Activated T-cell treated with anti-CD3 and anti-CD28 coated beads, Interleukin-2, amount 50 U/mL, for 1 hour (primary cell): ENCODE measurements at regions not wholly inside any gene's neighbourhood (a gene's known extent, or its start where the extent isn't known, plus 50 kb on each side); places are given as distances from the start of the nearest gene placed in this dataset.

Source experiments
- DNase-seq: peaks from one replicate; pipeline ENCODE4 v3.0.0-alpha.2; 2020

DNA sequence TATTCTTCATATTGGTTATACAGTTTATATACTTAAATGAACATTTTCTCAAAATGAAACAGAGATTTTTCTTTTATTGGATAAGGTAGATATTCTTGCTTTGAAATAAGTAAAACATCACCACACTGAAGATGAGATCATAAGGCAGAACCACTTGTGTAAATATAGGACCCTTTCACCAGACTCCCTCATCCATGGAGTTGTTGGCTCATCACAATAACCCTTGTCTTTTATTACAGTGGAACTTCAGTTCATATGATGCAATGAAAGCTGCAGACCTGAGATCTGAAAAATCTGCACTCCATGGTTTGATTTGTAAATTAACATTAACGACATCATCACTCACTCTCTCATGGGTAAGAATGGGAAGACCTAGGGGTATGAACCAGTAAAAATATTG, 51.9 kb upstream of the DBX2 start:
- no peak for DNase-seq

DNA sequence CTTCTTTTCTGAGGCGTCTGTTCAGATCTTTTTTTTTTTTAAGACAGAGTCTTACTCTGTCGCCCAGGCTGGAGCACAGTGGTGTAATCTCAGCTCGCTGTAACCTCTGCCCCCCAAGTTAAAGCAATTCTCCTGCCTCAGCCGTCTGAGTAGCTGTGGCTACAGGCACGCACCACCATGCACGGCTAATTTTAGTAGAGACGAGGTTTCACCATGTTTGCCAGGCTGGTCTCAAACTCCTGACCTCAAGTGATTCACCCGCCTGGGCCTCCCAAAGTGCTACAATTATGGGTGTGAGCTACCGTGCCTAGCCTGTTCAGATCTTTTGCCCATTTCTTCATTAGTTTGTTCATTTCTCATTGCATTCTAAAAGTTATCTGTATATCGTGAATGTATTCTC, 55.1 kb upstream of the DBX2 start:
- no peak for DNase-seq

DNA sequence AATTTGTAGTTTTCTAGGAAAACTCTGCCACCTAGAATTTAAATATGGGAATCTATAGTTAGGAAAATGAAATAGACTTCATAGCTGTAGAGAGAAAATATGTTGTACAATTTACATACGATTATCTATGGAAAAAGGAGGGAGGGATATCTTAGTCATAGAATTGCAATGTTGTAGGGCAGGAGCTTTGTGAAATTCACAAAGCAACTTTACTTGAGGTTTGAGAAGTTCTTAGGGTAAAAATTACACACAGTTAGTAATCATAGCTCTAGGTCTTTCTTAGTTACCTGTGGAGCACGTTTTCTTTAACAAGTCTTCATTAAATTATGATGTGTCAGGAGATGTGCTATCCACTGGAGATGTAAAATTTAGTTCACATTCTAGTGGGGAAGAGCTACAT, 61.4 kb upstream of the DBX2 start:
- DNase-seq, result no peak

DNA sequence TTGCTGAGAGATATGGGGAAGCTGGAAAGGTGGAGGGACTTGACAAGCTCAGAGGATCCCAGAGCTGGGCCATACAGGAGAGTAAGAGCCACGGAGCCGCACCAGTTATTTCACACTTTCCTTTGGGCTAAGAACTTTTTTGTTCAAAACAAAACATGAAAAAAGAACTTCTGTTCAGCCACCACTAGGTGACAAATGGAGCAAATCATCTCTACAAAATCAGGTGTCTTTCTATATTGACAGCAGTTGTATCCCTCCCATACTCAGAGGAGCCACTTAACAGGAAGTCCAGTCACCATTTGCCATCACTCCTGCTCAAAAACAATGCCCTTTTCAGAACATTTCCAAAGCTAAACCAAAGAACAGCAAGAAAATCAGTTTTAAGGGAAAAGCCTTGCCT, 70.3 kb upstream of the DBX2 start:
- no peak for DNase-seq

DNA sequence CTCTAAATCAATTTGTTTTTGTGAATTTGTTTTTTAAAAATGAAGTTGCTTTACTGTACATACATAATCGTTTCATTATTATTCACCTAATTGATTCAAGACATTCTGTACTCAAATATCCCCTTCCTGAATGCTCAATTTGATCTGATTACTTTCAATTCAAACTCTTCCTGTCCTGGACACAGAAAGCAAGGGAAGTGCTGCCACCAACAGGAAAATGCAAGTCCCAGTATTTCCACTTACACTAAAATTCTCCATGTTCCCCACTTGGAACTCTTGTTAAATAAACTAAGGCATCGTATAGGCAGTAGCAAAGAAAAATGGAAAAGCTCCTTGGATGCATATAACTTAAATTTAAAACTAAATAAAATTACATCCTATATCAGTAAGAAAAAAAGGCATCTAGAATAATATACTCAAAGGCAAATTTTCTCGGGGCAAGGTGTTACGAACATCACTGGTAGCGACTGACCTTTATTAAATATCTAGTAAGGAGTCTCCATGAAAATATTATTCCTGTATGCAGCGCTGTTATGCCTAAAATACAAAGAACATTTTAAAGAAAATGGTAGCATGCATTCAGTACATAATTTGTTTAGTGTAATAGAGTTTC, 72.0 kb upstream of the DBX2 start:
- no peak for DNase-seq

DNA sequence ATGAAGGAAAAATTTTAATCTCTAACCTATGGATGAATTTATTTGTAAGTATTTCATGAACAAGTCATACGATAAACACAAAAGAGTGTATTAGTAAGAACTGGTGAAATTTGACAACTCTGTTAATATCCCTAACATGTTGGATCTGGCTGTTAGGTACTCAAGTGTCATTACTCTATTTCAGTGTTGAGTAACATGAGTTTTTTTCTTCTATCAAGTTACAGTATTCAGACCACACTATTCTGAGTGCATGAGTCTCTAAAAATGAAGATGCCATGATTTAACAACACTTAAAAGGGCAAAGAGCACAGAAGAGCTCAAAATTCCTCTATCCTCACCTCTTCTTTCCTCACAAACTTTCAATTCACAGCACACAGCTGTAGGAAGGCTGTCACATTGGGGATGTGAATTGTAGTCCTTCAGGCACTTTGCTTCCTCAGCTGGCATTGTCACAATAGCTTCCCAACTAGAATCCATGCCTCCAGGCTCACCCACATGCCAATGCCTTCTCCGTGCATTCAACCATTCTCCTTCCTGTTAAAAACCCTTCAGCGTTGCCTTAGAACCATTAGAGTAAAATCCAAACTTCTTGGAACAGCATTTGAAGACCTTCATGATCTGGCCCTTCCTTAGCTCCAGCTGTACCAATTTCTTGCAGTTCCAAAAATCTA, 73.7 kb upstream of the DBX2 start:
- no peak for DNase-seq

DNA sequence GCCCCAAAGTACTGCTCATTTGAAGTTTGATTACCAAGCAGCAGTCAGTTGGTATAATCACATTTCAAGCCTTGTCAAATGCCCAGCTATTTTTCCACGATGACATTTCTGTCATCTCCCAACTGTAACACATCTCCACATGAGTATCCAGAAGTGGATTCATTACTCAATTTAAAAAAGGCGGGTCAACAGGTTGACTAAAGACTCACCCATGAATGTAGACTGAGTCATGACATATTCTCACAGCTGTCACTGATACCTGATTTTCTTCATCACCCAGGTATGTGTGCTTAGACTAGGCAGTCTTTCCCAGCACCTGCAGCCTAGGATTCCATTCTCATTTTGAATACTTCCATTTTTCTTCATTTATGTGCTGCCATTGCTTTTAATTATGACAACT, 75.1 kb upstream of the DBX2 start:
- no peak for DNase-seq

DNA sequence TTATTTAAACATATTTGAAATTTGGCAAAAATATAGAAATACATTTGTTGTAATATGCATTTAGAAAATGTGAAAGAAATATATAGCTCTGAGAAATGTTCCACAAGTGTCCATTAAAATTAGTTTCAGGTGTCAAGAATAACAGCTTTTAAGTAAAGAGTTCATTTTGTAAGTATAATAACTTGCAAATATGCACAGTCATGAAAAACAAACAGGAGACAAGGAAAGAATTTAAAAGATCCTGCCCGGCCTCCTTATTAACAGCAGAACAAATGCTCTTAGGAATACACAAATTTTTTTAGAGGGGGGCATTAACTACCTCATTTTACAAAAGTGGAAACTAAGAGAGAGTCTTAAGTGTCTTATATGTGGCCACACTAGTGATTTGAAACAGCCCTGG, 77.7 kb upstream of the DBX2 start:
- DNase-seq, result no peak

DNA sequence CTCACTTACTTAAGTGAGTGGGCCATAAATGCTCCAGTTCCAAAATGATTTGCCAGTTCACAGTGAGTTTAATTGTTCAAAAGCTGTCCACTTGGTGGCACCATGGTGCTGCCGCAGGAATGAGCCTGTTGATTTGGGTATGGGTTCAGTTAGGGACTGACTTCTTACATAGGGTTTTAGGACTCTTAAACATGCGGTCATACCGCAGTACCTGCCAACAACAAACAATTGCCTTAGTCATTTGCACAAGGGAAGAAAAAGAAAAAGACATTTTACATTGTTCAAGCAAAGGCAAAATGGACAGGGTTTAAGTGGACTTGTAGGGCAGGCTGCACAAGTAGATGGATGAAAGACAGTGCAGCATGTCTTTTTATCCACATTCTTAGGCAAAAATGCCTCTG, 80.0 kb upstream of the DBX2 start:
- DNase-seq, result peak; percentile 20

DNA sequence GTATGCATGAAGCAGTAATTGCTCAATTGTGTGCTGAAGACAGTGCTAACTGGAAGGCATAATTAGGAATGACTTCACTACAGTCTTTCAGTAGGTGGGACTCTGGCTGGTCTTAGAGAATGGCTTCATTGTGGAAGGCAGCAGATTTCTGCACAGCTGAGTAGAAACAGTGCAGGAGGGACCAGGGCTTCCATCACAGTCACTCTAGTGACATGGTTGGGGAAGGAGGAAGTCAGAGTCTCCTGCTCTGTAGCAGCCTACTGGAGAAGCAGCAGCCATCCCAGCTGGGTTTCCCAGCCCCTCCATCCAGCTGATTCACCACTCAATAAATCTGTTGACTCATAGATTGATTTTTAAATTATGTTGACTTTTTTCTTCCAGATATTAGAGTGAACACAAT, 80.6 kb upstream of the DBX2 start:
- no peak for DNase-seq

DNA sequence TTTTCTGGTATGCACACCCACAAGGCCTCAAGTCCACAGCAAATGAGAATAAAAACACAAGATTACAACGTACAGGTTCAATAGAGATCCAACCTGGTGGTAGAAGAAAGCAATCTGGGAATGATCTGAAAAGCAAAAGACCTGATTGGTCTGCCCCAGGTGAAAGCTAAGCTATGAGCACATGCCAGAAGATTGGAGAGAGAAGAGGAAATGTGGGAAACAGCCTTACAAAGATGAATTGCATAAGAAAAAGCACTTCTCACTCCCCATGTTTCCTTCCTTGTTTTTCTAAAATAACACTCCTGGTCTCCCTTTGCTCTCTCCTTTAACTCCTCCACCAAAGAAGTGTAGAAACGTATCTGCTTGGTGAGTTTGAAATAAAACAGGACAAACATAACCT, 77.3 kb upstream of the ANO6 start:
- DNase-seq, result no peak

DNA sequence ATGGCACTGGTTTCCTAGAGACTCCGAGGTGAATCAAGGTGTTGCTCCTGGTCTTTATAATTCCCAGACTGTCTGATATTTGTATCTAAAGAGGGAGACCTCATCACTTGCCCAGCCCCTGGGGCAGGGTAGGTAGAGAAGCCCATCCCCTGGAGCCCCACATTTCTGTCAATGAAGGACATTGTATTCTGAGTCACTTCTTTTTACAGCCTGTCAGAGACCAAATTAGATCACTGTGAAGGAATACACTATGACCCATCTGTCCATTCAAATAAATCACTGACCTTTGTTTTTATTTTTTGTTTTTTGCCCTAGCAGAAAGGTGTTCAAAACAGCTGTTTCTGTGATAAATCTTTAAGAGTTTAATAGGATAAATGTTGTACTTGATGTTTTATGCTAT, 67.9 kb upstream of the ANO6 start:
- no peak for DNase-seq

DNA sequence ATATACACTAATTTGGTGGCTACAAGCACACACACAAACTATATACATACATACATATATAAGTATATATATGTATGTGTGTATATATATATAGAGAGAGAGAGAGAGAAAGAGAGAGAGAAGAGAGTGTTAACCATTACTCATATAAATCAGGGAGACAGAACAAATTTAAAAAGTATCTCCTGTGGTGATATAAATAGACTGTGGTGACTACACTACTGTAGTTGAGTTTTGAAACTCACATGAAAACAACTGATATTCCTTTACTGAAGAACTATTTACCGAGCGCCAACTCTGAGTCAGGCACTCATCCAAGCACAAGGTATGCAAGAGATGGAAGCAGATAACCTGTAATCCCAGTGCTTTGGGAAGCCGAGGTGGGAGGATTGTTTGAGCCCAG, 67.3 kb upstream of the ANO6 start:
- DNase-seq, result no peak

DNA sequence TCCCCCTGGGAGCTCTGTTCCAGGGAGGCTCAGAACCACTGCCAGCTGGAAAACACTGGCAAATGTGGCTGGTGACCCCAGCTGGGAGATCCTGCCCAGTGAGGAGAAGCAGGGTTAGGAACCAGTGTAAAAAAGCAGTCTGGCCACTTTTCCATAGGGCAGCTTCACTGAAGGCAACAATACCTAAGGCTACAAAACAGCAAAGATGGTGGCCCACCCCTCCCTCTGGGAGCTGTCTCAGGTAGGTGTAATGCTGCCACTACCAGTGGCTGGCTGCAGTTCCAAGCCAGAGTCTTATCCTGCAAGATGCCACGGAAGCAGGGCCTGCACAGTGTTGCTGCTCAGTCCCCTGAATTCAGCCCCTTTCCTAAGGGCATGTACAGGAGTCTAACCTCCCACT, 50.6 kb upstream of the ANO6 start:
- DNase-seq, result no peak

DNA sequence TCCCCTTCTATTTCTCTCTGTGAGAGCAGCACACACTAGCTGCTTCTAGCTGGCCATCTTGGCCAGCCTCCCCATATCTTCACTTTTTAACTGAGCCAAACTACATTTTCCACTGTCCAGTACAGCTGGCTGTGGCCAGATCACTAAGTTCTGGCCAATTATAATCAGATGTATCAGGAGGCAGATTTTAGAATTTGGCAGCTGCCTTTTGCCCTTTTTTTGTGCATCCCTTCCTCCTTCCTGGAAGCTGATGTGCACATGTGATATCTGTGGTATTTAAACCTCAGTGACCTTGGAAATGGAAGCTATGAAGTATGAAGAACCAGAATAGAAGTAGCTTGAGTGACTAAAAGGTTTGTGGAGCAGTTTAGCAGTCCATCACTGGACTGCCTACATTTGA, 49.8 kb upstream of the ANO6 start:
- no peak for DNase-seq
